ENCODE measurements at regions not wholly inside any gene's neighbourhood (a gene's known extent, or its start where the extent isn't known, plus 50 kb on each side); places are given as distances from the start of the nearest gene placed in this dataset.
A peak's percentile ranks its signal among the peaks of the same experiment; 100 is the strongest.

DNA sequence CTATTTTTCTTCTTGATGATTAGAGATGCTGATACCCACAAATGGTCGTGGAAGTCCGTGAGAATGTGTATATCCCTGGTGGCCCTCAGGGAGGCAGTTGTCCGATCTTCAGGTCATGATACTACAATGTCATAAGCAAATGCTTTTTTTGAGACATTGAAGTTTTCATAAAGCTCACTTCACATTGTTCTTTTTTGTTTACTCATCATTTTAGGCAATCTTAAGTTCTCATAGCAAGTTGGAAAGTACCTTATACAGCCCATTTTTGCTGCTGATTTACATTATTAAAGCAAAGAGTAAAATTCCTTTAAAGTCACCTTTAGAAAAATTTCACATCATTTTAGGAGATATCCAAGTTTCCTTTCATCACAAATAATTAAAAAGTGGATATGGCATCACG is 90.0 kb upstream of the CCDC196 start:
- TF ChIP-seq EZH2phosphoT487 (conservative IDR thresholded peaks at IDR 0.05; ENCODE audit: low read length) = no peak
- TF ChIP-seq CTCF (IDR thresholded peaks at IDR 0.05; ENCODE audit: insufficient read depth, low read length, poor library complexity, severe bottlenecking) = no peak
- Histone ChIP-seq H3K4me2 (ENCODE audit: low read depth, low read length, poor library complexity, severe bottlenecking) (no peak overlapping the region), H3K27me3 (ENCODE audit: low read length) (no peaks in the 10 kb centered on the region), H3K9ac (ENCODE audit: low read length) (no peak overlapping the region), H3F3A (ENCODE audit: insufficient read depth) (no peaks in the 10 kb centered on the region), H3K9me3 (ENCODE audit: insufficient read depth, low read length) (no peaks in the 10 kb centered on the region), H4K20me1 (ENCODE audit: low read depth, low read length) (0 out of 2 replicates have a peak, but pooled peaks cover 3% of the 10 kb centered on the region), H3K79me2 (ENCODE audit: insufficient read depth, low read length) (no peaks in the 10 kb centered on the region), H3K4me3 (ENCODE audit: insufficient read depth, low read length, poor library complexity, severe bottlenecking) (no peak overlapping the region), H3K36me3 (ENCODE audit: low read length) (no peaks in the 10 kb centered on the region), H3K27ac (ENCODE audit: low read depth, low read length) (no peak overlapping the region), H2AFZ (ENCODE audit: low read depth, low read length, severe bottlenecking) (no peak overlapping the region), H3K9me2 (replicated peaks; ENCODE audit: insufficient read depth, low read length) (no peaks in the 10 kb centered on the region)

GRCh38 chr14:66398437-66398836 is 87.7 kb upstream of the CCDC196 start:
- H3K27me3 ChIP-seq (ENCODE audit: low read length) = no peaks in the 10 kb centered on the region

DNA sequence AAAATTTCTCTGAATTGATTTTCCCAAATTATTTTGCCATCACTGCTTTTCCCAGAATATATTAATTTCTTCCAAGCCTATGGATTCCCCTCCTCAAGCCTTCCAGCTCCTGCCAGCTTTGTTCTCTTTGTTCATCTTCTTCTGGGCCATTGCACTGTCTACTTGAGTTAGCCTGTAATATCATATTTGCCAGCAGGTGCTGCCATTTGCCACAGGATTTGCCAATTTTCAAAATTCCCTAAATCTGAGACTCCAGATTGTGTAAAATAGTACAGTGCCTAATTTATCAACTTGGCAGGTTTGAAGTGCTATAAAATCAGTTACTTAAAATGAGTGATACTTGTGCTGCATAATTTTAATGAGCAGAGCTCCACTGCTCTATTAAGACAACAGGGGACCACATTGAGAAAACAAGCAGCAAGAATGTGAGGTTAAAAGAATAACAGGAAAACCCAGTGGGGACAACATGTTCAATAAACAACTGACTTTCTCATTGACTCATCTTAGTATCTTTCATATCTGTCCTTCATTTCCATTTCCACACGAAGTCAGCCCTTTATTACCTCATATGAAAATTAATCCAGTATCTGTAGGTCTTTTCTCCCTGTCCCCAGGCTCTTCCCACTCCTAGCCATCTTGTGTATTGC is 84.6 kb upstream of the CCDC196 start:
- H2AFZ ChIP-seq (ENCODE audit: low read depth, low read length, severe bottlenecking) = no peak overlapping the region

More at GRCh38 chr14:66398437-66398836, 87.7 kb upstream of the CCDC196 start:
- H3K4me3 ChIP-seq (ENCODE audit: insufficient read depth, low read length, poor library complexity, severe bottlenecking) = no peak overlapping the region
- no peaks in the 10 kb centered on the region for H3F3A ChIP-seq (ENCODE audit: insufficient read depth)
- H3K9me3 ChIP-seq (ENCODE audit: insufficient read depth, low read length) = no peaks in the 10 kb centered on the region
- no peak for TF ChIP-seq EZH2phosphoT487 (conservative IDR thresholded peaks at IDR 0.05; ENCODE audit: low read length)
- TF ChIP-seq CTCF (IDR thresholded peaks at IDR 0.05; ENCODE audit: insufficient read depth, low read length, poor library complexity, severe bottlenecking) = no peak
- no peak overlapping the region for H3K9ac ChIP-seq (ENCODE audit: low read length)
- H4K20me1 ChIP-seq (ENCODE audit: low read depth, low read length) = 0 out of 2 replicates have a peak, but pooled peaks cover 3% of the 10 kb centered on the region
- no peaks in the 10 kb centered on the region for H3K36me3 ChIP-seq (ENCODE audit: low read length)
- H3K9me2 ChIP-seq (replicated peaks; ENCODE audit: insufficient read depth, low read length) = no peaks in the 10 kb centered on the region
- H3K4me2 ChIP-seq (ENCODE audit: low read depth, low read length, poor library complexity, severe bottlenecking) = no peak overlapping the region
- no peak overlapping the region for H3K27ac ChIP-seq (ENCODE audit: low read depth, low read length)
- no peaks in the 10 kb centered on the region for H3K79me2 ChIP-seq (ENCODE audit: insufficient read depth, low read length)
- H2AFZ ChIP-seq (ENCODE audit: low read depth, low read length, severe bottlenecking) = no peak overlapping the region

More for the DNA sequence above, 84.6 kb upstream of the CCDC196 start:
- Histone ChIP-seq H3F3A (ENCODE audit: insufficient read depth) (no peaks in the 10 kb centered on the region), H3K9me3 (ENCODE audit: insufficient read depth, low read length) (no peaks in the 10 kb centered on the region), H3K4me3 (ENCODE audit: insufficient read depth, low read length, poor library complexity, severe bottlenecking) (no peak overlapping the region), H4K20me1 (ENCODE audit: low read depth, low read length) (0 out of 2 replicates have a peak, but pooled peaks cover 3% of the 10 kb centered on the region), H3K36me3 (ENCODE audit: low read length) (no peaks in the 10 kb centered on the region), H3K9me2 (replicated peaks; ENCODE audit: insufficient read depth, low read length) (no peaks in the 10 kb centered on the region), H3K4me2 (ENCODE audit: low read depth, low read length, poor library complexity, severe bottlenecking) (no peak overlapping the region), H3K79me2 (ENCODE audit: insufficient read depth, low read length) (no peaks in the 10 kb centered on the region), H3K27me3 (ENCODE audit: low read length) (no peaks in the 10 kb centered on the region), H3K9ac (ENCODE audit: low read length) (no peak overlapping the region), H3K27ac (ENCODE audit: low read depth, low read length) (no peak overlapping the region)
- TF ChIP-seq CTCF (IDR thresholded peaks at IDR 0.05; ENCODE audit: insufficient read depth, low read length, poor library complexity, severe bottlenecking) = peak; percentile 24
- TF ChIP-seq EZH2phosphoT487 (conservative IDR thresholded peaks at IDR 0.05; ENCODE audit: low read length) = no peak

All from SU-DHL-6 (cell line).